ENCODE measurements at regions not wholly inside any gene's neighbourhood (a gene's known extent, or its start where the extent isn't known, plus 50 kb on each side); places are given as distances from the start of the nearest gene placed in this dataset.

DNA sequence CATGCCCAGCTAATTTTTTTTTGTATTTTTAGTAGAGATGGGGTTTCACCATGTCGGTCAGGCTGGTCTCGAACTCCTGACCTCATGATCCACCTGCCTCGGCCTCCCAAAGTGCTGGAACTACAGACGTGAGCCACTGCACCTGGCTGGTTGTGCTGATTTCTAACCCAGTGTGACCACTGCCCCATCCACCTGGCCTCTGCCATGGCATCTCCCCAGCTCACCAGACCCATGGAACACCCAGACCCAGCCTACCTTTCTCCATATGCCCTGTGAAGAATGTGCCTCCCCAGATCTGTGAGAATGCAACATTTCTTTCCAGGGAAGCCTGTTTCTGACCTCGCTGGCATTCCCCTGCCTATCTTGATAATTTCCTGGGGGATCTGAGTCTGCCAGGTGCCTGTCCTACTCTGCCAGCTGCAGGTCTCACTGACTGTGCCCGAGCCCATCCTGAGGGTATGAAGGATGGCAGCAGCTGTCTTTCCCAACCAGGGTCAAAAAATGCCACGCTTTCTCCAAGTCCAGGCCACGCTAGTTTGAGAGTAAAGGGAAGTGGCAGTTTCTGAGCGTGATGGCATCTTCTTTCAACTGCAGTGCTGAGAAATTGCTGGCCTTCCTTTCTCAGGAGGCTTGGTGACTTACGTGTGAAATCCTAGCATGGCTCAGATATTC lies 324.4 kb upstream of the ZNF32 start:
- H3K27ac ChIP-seq = no peak overlapping the region
- TF ChIP-seq, protein P1, sequence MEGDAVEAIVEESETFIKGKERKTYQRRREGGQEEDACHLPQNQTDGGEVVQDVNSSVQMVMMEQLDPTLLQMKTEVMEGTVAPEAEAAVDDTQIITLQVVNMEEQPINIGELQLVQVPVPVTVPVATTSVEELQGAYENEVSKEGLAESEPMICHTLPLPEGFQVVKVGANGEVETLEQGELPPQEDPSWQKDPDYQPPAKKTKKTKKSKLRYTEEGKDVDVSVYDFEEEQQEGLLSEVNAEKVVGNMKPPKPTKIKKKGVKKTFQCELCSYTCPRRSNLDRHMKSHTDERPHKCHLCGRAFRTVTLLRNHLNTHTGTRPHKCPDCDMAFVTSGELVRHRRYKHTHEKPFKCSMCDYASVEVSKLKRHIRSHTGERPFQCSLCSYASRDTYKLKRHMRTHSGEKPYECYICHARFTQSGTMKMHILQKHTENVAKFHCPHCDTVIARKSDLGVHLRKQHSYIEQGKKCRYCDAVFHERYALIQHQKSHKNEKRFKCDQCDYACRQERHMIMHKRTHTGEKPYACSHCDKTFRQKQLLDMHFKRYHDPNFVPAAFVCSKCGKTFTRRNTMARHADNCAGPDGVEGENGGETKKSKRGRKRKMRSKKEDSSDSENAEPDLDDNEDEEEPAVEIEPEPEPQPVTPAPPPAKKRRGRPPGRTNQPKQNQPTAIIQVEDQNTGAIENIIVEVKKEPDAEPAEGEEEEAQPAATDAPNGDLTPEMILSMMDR (conservative IDR thresholded peaks at IDR 0.05; ENCODE audit: low read depth) = no peak
- DNase-seq (ENCODE audit: low spot score) = no peak
- POLR2A ChIA-PET (ENCODE audit: low non-redundant PET) = no interaction called here
- CTCF ChIA-PET = interaction anchor here (0.7 kb wide), 1 partner anchor 13 kb away, joined by 3 read pairs; no protein-coding TSS in a partner anchor

DNA sequence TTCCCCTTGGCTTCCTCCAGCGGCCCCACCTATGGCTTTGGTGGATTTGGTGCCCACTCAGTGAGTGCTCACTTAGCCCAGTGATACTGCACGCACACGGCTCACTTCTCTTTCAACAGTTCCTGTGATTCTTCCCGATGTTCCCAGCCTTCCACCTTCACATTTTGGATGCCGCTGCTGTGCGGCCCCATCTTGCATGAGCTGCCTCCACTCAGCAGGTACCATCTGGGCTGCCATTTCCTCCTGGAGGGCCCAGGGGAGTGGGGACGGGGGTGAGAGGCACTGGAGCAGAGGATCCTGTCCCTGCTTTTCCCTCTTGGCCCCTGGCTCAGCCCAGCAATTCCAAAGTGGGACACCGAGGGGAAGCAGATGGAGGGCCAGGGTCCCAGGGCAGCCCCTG lies 323.3 kb upstream of the ZNF32 start:
- ChIA-PET POLR2A (ENCODE audit: low non-redundant PET) (no interaction called here), CTCF (no interaction called here)
- DNase-seq (ENCODE audit: low spot score) = no peak
- TF ChIP-seq, protein P1 (conservative IDR thresholded peaks at IDR 0.05; ENCODE audit: low read depth) = no peak
- H3K27ac ChIP-seq = no peak overlapping the region

DNA sequence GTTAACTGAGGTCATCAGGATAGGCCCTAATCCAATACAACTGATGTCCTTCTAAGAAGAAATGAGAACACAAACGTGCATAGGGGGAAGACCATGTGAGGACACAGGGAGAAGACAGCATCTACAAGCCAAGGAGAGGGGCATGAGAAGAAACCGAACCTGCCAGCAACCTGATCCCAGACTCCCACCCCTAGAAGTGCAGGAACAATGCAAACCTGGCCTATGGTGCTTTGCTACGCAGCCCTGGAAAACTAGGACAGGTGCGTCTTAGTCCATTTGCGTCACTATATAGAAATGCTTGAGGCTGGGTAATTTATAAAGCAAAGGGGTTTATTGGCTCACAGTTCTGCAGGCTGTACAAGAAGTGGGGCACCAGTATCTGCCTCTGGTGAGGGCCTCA lies 322.6 kb upstream of the ZNF32 start:
- POLR2A ChIA-PET (ENCODE audit: low non-redundant PET) = no interaction called here
- no peak overlapping the region for H3K27ac ChIP-seq
- no peak for DNase-seq (ENCODE audit: low spot score)
- CTCF ChIA-PET = no interaction called here
- TF ChIP-seq, protein P1 (conservative IDR thresholded peaks at IDR 0.05; ENCODE audit: low read depth) = no peak

DNA sequence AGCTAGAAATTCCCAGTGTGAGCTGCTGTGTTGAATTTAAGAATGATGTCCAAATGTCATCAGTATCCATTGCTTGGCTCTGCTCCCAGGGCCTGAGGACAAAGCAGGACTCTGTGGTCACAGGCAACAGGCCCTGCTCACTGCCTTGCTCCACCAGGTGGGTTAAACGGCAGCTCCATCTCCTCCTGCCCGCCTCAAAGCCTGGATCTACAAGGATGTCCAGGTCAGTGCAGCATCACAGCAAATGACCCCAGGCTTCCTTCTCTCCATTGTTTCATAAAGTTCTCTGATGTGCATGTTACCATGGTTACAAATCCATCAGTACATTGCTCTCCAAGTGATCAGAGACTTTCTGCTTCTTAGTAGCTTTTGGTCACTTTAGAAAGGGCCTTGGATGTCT lies 322.0 kb upstream of the ZNF32 start:
- TF ChIP-seq, protein P1 (conservative IDR thresholded peaks at IDR 0.05; ENCODE audit: low read depth) = no peak
- CTCF ChIA-PET = interaction anchor here (0.6 kb wide), 1 partner anchor 45 kb away, joined by 3 read pairs; no protein-coding TSS in a partner anchor

DNA sequence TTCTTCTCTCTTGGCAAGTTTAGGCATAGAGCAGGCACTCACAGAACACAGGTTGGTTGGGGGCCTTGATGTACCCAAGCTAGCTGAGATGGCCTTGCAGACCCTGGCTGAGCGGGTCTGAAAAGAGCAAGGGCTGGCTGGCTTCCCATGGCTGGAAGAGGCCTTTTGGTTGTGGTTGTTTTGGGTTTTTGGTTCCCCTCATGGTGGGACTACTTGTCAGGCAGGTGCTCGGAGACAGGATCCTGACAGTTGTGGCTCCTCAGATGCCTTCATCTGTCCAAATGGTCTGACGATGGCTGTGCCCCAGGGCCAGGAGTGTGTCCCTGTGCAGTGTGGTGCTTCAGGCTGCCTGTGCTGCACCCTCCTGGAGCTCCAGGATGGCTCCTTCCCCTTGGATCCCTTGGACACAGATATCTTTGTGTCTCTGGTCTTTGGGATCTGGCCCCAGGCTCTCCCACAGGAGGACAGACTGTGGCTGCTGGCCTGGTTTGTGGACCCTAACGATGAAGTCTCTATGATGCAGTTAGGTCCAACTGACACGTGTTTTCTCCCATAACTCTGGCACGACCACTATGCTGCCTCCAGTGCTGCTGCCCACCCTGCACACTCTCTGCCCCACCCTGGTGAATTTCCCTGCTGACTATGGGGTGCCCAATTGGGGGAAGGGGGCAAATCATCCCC lies 321.5 kb upstream of the ZNF32 start:
- CTCF ChIA-PET = interaction anchor here (0.6 kb wide), 1 partner anchor 45 kb away, joined by 3 read pairs; no protein-coding TSS in a partner anchor
- no peak overlapping the region for H3K27ac ChIP-seq
- POLR2A ChIA-PET (ENCODE audit: low non-redundant PET) = no interaction called here
- TF ChIP-seq, protein P1 (conservative IDR thresholded peaks at IDR 0.05; ENCODE audit: low read depth) = no peak
- DNase-seq (ENCODE audit: low spot score) = no peak

More for the DNA sequence above, 322.0 kb upstream of the ZNF32 start:
- no peak for DNase-seq (ENCODE audit: low spot score)
- no peak overlapping the region for H3K27ac ChIP-seq
- POLR2A ChIA-PET (ENCODE audit: low non-redundant PET) = no interaction called here

DNA sequence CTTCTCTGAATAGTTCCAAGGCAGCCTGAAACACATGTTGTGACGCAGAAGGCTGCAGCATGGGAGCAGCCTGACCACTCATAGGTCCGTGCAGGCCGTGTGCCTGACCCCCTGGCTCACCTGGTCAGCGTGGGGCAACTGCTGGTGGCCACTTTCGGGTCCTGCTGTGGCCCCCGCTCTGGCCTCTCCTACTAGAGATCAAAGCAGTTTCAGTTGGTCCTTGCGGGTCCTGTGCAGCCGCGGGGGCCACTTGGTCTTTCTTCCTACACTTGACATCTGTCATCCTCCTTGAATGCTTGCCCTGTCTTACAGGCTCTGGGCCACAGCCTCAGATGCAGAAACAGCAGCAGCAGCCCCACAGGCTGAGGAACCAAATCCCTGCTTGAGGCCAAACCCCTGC lies 320.8 kb upstream of the ZNF32 start:
- no peak for DNase-seq (ENCODE audit: low spot score)
- no peak overlapping the region for H3K27ac ChIP-seq
- CTCF ChIA-PET = no interaction called here
- TF ChIP-seq, protein P1 (conservative IDR thresholded peaks at IDR 0.05; ENCODE audit: low read depth) = no peak
- POLR2A ChIA-PET (ENCODE audit: low non-redundant PET) = no interaction called here
